ENCODE measurements at regions not wholly inside any gene's neighbourhood (a gene's known extent, or its start where the extent isn't known, plus 50 kb on each side); places are given as distances from the start of the nearest gene placed in this dataset.

DNA sequence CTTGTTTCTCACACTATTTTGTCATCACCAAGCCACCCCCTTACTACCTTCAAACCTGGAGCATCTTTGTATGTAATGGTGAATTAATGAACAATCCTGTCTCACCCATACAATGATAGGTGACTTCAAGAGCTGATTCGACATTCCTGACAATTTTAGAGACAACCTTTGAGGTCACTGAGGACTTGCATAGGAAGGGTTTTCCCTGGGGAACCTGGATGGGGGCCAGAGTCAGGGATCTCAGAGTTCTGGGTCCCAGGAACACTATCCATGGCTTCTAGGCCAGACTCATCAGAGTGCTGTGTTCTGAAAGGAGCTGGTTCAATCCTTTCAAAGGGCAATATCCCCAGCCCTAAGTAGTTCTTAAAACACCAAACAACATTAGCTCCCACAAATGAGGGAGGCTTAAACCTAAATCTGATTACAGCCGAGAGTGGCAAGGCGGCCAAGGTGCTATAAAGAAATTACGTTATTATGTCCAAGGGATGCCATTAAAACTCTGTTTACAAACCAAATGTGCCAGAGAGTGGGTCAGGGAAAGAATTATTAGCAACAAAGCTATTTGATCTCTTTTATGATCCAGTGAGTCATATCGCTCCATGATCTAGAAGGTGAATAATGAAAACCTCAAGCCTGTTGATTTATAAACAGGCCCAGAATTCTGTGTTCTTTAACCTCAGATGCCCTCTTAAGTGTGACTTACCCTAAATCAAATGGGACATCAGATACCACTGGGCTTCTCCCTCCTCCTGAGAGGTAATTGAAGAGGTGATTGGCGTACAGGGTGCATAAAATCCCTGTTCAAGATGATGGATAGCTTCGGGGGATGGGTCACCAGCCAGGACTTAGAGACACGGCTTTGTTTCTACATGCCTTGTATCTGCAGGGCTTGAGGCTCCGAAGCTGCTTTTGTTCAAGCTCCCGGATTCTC is 230.2 kb upstream of the TBX3 start:
- no peak for DNase-seq (ENCODE audit: low spot score)

DNA sequence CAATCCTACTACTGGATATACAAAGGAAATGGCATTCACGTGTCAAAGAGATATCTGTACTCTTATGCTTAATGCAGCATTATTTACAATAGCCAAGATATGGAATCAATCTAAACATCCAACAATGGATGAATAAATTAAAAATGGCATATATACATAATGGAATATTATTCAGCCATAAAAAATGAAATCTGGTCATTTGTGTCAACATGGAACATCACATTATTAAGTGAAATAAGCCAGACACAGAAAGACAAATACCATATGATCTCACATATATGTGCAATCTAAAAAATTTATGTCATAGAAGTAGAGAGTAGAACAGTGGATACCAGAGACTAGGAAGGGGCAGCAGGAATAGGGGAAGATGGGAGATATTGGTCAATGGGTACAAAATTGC is 228.8 kb upstream of the TBX3 start:
- DNase-seq (ENCODE audit: low spot score): no peak

DNA sequence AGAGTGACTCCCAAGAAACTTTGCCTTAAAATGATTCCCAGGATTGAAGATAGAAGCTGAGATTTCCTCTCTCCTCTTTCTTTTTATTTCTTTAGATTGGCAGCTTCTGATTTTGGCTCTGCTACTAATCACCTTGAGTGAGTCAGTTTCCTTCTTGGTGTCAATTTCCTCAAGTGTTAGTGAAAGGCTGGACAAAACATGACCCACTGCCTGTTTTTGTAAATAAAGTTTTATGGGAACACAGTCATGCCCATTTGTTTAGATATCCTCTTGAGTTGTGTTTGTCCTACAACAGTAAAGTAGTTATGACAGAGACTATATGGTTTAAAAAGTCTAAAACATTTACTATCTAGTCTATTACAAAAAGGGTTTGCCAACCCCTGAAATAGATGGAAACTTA is 227.2 kb upstream of the TBX3 start:
- no peak for DNase-seq (ENCODE audit: low spot score)

DNA sequence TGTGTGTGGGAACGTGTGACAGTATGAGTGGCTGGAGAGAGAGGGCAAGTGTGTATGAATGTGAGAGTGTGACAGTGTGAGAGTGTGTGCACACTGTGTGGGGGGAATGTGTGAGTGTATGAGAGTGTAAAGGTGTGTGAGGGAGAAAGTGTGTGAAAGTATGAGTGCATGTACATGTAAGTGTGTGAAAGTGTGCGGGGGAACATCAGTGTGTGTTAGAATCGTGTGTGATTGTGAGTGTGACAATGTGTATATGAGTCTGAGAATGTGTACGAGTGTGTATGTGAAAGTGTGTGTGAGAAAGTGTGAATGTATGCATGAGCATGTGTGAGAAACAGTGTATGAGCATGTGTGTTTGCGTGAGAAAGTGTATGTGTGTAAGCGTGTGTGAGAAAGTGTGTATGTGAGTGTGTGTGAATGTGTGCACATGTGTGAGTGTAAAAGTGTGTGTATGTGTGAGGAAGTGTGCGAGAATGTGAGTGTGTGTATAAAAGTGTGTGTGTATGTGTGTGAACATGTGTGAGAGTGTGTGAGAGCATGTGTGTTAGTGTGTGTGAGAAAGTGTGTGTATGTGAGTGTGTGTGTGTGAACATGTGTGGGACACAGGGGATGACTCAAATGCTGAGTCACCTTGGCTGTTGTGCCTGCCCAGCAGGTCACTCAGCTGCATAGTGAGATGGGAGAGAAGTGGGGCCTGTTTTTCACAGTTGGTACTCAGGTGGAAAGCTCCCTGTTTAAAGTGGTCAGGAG is 220.5 kb upstream of the TBX3 start:
- DNase-seq (ENCODE audit: low spot score): no peak

DNA sequence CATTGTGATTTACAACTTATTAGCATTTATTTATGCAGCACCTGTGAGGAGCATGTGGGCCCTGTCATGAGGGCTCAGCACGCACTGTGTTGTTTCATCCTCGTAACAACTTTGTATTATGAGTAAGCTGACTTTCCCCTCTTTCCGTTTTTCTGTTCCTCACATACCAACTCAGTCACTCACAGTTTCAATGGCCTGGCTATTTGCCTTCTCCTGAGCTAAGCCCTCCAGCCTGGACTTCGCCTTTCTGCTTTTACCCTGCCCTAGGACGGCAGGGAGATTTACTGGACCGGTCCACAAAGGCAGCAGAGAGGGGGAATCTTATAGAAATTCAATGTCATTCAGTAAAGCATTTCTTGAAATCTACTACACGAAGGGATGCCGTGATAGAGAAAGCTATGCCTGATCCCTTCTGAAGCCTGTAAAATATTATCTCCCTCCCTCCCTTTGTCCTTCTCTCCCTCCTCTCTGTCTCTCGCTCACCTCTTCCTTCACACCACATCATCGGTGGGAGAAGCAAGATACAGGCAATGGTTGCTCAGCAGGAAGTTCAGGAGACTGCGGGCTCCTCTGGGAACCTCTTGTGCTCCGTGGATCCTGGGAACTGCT is 219.2 kb upstream of the TBX3 start:
- no peak for DNase-seq (ENCODE audit: low spot score)

DNA sequence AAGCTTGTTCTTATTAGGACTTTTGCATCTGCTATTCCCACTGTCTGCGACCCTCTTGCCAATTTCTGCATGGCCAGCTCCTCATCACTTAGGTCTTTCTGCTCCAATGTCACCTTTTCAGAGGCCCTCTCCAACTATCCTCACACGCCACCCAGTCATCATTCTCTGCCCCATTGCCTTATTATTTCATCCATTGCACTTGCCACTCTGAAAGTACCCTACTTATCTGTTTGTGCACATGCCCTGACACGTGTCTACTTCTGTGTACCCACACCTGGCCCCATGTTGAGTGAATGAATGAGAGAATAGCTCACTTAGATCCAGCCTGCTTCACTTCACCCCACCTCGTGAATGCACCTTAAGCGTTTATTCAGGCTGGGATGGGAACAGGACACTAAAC is 218.7 kb upstream of the TBX3 start:
- no peak for DNase-seq (ENCODE audit: low spot score)

DNA sequence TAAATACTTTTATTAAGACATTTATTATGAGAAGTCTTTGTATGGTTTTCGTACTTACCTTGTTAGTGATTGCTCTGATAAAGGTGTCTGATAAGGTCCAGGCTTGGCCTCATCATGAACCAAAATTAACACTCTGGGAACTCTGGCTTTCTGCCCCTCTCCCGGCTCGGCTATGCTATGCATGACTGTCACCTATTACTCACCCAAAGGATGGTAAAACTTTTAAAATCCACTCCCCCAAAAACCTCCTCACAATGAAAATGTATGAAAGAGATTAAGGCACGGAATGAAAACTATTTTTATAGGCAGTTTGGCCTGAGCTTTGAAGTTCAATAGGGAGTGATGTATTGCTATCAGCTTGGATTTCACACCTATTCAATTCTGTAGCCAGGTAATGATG is 217.3 kb upstream of the TBX3 start:
- DNase-seq (ENCODE audit: low spot score): no peak

DNA sequence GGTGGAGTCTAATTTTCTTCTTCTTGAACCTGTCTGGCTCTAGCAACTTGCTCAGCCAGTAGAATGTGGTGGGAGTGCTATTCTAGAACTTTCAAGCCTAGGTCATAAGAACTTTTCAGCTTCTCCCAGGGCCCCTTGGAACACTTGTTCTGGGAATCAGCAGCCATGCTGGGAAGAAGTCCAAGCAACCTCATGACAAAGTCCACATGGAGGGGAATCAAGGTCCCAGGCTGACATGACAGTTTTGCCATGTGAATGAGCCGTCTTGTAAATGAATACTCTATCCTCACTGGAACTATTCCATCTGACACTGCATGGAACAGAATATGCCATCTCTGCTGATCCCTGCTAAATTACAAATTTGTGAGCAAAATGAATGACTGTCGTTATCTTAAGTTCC is 214.2 kb upstream of the TBX3 start:
- DNase-seq (ENCODE audit: low spot score): no peak

DNA sequence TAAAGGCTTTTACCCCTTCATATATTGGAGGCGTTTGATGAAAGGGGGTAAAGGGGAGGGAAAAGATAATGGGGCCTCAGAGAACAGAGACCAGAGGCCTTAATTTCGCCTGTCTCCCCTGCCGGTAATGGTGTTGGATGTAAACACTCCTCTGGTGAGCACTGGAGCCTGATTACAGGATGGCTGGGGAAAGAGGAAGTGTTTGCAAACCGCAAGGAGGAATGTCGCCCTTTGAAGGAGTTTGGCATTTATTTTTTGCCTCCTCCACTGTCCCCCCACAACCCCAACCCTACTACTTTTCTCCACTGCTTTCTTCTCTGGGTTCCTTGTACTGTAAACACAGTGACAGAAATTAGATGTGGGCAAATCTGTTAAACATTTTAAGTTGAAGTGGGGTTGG is 211.9 kb upstream of the TBX3 start:
- DNase-seq (ENCODE audit: low spot score): no peak

DNA sequence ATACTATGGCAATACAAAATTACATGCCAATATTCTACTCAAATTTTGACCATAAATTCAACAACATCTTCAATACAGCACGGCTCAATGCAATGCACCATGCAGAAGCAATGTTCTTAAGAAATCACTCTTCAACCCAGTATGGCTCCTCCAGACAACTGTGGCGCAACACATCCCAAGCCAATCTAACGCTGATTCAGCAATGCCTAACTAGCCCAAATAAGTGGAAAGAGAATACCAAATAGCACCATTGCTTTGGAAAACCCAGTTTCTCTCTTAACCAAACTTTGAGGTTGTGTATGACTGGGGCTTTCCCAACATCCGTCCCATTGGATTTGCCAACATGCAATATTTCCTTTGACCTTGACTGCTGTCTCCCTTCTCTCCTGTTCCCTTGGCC is 211.1 kb upstream of the TBX3 start:
- no peak for DNase-seq (ENCODE audit: low spot score)

DNA sequence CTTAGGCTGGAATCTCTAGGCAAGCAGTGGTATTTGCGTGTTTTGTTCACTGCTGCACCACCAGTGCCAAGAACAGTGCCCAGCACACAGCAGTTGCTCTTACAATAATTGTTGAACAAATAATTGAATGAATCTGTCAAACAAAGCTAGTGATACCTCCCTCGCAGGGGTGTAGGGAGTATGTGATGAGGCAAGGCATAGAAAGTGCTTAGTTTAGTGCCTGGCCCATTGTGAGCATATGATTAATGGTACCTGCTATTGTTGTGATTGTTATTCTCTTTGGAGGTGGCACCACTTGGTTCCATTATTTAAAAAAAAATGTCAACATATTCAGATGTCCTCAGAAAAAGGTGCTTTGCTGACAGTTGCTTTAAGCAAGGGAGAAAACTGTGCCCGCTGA is 210.1 kb upstream of the TBX3 start:
- no peak for DNase-seq (ENCODE audit: low spot score)

DNA sequence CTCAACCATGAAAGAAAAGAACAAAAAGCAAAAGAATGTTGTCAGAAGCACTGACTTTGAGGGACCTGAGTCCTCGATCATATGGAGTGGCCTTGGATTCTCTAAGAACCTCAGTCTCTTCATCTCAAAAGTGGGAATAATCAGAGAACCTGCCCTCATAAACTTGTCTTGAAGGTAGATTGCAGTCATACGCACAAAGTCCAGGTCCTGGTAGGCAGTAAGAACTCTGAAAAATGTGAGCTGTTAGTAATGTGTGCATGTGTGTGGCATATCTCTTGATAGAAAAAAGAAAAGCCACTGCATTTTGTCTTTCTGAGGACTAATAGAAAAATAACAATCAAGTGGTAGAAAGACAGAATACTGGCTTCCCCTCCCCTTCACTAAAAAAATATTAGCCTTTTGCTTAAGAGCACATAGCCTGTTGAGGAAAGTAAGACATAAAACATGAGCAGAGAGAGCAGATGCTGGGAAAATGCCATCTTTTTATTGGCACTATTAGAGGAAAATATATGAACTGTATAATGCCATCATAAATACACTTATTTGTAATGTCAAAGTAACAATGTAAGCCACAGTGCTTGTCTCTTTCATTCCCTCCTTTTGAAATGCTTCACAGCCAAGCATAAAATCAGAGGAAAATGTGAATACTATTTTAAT is 205.1 kb upstream of the TBX3 start:
- DNase-seq (ENCODE audit: low spot score): no peak

DNA sequence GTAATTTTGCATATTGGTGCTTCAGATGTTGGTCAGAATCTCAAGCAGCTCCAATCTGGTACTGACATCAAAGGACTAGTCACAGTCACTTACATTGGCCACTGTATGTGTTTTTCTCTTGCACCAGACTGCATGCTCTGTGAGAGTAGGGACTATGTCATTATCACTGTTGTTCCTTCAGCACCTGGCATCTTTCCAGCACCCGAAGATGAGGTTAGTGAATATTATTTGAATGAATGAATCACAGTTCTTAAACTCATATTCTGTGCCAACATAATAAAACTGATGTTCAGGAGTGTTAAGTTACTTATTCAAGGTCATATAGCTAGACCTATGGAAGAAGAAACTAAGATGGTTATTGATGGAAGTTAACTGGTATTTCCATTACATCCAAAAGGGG is 204.5 kb upstream of the TBX3 start:
- no peak for DNase-seq (ENCODE audit: low spot score)

DNA sequence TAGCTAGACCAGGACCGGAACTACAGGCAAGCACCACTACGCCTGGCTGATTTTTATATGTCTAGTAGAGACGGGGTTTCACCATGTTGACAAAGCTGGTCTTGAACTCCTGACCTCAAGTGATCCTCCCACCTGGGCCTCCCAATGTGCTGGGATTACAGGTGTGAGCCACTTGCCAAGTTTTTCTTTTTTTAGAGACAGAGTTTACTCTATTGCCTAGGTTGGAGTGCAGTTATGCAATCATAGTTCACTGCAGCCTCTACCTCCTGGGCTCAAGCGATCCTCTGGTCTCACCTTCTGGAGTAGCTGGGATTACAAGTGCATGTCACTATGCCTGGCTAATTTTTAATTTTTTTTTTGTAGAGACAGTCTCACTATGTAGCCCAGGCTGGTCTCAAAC is 201.5 kb upstream of the TBX3 start:
- DNase-seq (ENCODE audit: low spot score): no peak

DNA sequence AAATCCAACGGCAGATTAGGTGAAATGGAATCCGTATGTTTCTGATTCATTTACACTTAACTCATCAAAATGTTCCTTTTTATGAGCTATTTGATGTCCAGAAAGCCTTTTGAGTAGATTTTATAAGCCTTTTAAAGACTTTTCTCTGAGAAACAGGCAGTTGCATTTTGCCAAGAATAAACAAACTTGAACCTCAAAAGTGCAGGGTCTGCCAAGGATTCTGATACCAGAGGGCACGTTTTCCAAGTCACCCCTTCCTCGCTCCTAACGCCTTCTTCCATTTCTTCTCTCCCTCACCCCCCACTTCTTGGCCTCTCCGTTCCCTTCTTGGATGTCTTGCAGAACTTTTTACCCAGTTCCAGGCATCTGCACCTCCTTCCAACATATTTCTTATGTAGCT is 200.6 kb upstream of the TBX3 start:
- no peak for DNase-seq (ENCODE audit: low spot score)

DNA sequence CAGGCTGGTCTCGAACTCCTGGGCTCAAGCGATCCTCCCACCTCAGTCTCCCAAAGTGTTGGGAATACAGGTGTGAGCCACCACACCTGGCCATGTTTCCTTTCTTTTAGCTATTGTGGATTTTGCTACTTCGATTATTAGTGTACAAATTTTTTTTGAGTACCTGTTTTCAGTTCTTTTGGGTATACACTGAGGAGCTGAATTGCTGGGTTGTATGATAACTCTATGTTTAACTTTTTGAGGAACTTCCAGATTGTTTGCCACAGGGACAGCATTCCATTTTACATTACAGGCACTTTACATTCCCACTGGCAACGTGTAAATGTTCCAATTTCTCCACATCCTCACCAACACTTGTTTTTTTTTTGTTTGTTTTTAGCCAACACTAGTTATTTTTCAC is 198.1 kb upstream of the TBX3 start:
- no peak for DNase-seq (ENCODE audit: low spot score)

DNA sequence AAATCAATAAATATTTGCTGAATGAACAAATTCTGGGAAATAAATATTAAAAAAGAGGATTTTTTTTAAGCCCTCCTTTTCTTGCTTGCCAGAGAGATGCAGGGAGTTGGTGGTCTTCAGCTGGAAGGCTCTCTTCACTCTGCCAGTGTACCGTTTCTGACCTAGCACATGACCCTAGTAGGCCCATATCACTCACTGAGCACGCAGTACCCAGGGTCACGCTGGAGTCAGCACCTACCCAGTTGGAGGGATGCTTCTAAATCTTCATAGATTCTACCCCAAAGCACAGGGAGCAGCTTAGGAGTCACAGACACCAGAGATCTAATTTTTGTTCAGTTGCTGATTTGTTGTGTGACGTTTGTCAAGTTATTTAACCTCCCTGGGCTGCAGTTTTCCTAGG is 195.4 kb upstream of the TBX3 start:
- DNase-seq (ENCODE audit: low spot score): no peak

DNA sequence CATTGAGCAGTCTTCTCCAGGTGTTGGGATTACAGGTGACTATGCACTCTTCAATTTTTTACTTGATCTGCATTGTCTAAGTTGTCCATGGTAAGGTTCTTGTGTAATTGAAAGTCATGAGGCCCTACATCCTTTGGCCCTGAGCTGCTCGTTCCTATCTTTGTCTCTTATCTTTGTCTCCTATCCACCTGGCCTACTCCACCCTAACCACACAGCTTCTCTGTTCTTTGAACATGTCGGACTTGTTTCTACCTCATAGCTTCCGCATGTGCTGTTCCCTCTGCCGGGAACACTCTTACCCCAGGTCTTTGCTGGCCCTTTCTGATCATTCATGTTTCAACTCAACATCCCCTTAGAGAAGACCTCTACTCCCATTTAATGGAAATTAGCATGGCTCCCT is 194.8 kb upstream of the TBX3 start:
- no peak for DNase-seq (ENCODE audit: low spot score)

DNA sequence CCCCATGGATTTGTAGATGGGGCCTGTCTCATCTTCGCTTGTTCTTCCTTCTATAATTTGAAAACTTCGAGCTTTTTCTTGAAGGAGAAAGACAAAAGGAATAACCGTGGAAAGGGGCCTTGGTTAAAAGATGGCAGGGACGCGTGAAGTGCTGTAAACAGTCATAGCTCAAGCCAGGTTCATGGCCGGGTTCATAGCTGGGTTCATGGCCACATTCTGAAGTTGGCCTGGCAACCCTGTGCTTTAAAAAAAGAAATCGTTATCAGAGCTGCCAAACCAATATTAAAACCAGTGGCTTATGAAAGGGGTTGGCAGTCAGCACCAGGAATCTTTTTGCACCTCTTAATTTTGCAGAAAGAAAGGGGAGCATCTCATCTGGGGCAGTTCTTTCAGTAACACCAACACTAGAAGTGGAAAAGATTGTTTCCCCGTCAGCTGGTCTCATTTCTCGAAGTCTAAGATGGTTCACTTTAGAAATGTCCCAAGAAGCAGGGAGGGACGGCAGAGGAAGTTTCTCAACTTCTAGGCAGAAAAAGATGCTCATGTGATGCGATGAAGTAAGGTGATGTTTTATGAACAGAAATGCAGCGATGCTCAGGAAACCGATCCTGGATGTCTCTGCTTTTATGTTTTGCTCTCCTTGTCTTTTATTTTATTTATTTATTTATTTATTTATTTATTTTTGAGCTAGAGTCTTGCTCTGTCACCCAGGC is 193.1 kb upstream of the TBX3 start:
- no peak for DNase-seq (ENCODE audit: low spot score)

DNA sequence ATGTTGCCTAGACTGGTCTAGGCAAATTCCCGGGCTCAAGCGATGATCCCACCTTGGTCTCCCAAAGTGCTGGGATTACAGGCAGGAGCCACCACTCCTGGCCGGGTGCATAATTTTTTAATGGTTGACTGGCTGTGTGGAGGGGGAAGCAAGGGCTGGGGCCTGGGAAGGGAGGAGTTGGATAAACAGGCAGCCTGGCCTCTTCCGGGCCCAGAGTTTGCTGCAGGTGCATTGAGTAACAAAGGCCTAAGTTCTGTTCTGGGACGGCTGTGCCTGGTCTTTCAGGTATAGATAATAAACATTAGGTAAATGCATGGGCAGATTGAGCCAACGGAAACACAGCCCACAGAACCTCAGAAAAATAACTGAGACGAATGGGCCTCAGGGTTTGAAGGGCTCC is 191.3 kb upstream of the TBX3 start:
- DNase-seq (ENCODE audit: low spot score): no peak

DNA sequence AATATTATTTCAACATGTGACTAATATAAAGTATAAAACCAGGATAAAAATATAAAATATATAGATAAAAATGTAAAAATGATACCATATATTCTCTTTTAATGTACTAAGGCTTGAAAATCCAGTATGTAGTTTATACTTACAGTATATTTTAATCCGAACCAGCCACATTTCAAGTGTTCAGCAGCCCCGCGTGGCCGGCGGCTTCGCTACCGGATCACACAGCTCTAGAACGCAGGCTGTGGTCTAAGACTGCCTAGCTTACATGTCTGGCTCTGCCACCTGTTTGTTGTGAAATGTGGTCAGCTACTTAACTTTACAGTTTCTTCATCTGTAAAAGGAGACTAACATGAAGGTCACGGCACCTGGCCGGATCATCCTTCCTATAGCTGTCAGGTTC is 189.7 kb upstream of the TBX3 start:
- DNase-seq (ENCODE audit: low spot score): no peak
